NCI-H187 (cell line): ENCODE measurements at regions not wholly inside any gene's neighbourhood (a gene's known extent, or its start where the extent isn't known, plus 50 kb on each side); places are given as distances from the start of the nearest gene placed in this dataset.

ENCODE experiments used
- DNase-seq, 2 experiments: peaks; one replicate each; lab custom pipeline; 2025; lab: John Stamatoyannopoulos, UW

DNA sequence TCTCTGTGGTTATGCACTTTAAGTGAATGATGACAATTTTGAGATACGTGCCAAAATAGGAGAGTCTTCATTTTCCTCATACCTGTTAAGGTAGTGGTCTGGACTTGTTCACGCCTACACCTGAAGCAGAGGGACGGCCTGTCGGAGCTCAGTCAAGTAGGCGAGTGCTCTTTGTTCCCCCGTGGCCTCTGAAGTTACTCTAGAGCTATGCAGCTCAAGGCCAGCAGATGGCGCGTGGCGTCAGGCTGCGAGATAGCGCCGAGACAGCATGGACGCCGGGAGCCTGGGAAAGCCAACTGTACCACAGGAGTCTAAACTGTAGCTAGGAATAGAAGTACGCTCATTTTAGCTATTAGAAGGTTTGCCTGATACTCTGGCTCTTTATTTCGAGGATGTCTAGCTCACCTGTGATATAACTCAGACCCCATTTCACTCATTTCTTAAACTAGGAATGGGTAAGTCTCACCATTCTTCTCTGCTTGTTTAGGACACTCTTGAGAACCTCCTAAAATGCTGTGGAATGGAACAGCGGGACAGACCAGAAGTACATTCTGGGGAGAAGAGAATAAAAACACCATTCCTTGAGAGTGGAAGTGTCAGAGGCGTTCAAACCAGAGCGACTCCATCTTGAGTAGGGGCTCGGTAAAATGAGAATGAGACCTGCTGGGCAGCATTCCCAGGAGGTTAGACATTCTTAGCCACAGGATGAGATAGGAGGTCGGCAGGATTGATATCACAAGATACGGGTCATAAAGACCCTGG, 267.4 kb upstream of the HMGA2 start:
- peak in 1 of 2 experiments; percentile 14 for DNase-seq

DNA sequence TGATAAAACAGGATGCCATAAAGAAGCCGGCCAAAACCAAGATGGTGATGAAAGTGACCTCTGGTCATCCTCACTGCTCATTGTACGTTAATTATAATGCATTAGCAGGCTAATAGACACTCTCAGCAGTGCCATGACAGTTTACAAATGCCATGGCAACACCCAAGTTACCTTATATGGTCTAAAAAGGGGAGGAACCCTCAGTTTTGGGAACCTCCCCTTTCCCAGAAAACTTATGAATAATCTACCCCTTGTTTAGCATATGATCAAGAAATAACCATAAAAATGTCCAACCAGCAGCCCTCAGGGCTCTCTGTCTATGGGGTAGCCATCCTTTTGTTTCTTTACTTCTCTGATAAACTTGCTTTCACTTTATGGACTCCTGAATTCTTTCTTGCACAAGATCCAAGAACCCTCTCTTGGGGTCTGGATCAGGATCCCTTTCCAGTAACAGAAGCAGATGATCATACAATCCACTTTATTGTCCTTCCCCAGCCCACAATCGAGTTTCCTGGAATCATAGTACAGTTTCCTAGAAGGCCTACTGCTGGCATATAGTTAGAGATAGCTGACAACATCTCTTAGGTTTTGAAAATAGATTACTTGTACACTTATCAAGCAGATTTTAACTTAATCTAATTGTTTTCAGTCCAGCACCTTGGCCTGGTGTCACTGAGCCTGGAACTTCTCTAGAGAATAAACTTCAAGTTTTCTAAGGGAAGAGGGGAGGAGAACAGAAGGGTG, 266.7 kb upstream of the HMGA2 start:
- DNase-seq = no peak

DNA sequence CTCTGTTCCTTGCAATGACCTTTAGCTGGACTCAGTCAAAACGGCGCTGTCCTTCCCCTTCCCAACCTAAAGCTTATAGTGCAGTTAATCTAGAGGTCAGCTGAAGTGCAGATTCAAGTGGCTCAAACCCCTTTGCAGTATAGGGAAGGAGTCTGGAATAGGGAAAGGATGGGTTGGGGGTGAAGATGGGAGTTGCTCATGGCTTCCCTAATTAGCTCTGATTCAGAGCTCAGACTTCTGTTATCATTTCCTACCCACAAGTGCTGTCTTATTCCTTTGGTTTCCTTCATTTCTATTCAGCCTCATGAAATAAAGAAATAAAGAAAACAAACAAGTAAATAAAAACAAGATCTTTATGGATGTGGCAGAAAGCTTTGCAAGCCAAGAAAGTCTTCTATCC, 264.0 kb upstream of the HMGA2 start:
- no peak for DNase-seq

DNA sequence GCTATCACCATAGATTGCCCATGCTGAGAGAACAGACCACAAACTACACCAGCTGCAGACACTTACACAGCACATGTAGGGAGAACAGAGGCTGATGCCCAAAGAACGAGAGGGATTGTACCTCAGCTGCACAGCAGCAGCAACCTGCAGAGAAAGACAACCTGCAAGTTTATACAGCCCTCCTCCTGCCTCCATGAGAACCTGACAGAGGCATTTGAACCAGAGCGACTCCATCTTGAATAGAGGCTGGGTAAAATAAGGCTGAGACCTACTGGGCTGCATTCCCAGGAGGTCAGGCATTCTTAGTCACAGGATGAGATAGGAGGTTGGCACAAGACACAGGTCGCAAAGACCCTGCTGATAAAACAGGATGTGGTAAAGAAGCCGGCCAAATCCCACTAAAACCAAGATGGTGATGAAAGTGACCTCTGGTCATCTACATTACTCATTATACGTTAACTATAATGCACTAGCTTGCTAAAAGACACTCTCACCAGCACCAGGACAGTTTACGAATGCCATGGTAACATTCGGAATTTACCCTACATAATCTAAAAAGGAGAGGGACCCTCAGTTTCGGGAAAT, 262.4 kb upstream of the HMGA2 start:
- DNase-seq = no peak

- no peak for DNase-seq
Observed at GRCh38 chr12:65565601-65566560, 258.4 kb upstream of the HMGA2 start.

DNA sequence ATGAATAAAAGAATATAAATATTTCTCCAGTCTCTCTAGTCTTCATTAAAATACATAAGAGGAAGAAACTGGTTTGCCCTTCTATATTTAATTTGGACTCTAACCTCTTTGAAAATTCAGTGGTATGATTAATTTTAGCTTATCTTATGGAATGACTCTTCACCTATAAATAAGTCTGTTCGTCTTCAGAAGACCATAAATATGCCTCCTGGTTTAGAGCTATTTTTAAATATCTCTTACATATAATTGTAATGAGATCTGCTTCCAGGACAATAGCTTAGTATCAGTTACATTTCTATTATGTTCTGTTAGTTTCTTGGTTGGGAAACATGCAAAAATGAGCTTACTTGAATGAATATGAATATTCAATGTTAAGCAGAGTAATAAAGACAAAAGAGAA, 257.5 kb upstream of the HMGA2 start:
- DNase-seq = no peak

- no peak for DNase-seq
Observed at GRCh38 chr12:65567820-65568219, 256.5 kb upstream of the HMGA2 start.

- no peak for DNase-seq
Observed at GRCh38 chr12:65568517-65568916, 255.8 kb upstream of the HMGA2 start.

GRCh38 chr12:65570451-65571130, 253.7 kb upstream of the HMGA2 start:
- DNase-seq = no peak

- DNase-seq = no peak
Observed at GRCh38 chr12:65574867-65575266, 249.4 kb upstream of the HMGA2 start.

GRCh38 chr12:65584016-65584415, 240.3 kb upstream of the HMGA2 start:
- DNase-seq = no peak

DNA sequence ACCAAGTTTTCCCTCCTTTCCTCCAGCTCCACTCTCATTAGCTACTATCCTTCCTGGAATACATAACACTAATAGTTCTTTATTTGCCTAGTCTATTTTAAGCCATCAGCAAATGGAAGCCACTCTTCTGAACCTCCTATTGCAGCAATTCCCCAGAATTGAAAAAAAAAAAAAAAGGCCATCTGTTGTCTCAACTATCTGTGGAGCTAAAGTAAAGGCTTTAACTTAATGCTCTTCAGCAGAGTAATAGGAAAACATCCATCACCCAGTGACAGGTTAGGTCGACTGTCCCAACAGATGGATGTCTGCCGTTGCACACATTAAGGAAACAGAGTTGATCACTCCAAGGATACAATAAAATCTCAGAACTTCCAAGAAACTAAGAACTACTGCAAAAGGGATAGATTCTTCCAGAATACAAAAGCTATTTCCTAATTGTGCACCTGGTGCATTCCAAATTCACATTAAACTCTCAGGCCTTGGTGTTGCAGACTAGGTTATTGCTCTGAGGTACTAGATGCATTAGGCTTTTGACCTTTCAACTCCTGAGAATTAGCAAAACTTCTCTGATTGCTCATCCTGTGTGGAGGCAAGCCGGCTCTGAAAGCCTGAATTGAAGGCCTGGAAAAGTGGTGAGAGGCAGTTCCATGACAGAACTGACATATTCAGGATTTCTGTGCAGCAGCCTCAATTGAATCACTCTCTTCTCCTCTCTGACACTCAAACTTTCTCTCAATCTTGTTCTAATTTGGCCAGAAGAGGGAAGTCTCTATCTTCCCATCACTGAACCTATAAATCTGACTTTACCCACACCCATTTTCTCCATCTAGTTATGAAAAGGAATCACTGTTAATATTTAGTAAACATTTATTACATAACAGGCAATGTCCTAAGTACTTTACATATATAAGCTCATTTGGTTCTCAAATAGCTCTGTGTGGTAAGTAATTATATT, 238.4 kb upstream of the HMGA2 start:
- DNase-seq = no peak

- DNase-seq = no peak
Observed at GRCh38 chr12:65586796-65587195, 237.5 kb upstream of the HMGA2 start.

- DNase-seq = no peak
Observed at GRCh38 chr12:65590318-65590717, 234.0 kb upstream of the HMGA2 start.

DNA sequence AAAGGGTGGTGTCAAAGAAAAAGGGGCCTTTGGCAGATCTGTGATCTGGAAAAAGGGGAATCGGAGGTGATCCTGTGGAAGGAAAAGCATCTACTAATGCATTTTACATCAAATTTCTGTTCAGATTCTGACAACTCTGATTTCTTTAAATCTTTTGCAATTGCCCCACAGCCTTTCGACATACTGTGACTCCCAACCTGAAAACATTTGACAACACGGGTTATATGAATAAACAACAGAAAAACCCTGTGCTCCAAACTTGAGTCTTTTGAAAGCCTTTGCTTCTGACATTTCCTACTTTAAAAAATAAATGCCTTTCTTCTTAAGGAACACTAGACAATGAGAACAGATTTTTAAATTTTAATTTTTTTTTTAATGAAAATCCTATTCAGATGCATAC, 231.9 kb upstream of the HMGA2 start:
- no peak for DNase-seq

- DNase-seq = no peak
Observed at GRCh38 chr12:65593239-65593701, 231.0 kb upstream of the HMGA2 start.

DNA sequence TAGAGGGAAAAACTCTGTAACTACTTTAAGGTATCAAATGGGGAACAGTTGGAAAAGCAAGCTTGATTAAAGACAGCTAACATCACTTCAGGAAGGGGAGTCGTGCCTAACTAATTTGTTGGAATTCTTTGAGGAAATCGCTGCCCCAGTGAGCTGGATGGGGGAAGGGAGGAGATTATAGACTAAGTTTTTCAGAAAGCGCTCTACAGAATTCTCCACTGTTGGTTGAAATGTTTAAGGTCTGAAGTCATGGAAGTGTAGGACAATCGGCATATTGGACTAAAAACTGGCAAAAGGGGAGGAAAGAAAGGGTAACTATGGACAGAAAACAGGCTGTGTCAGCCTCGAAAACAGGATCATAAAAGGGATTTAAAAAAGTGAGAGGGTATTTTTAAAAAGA, 229.9 kb upstream of the HMGA2 start:
- DNase-seq = no peak

GRCh38 chr12:65595016-65595560, 229.2 kb upstream of the HMGA2 start:
- no peak for DNase-seq

GRCh38 chr12:65596514-65597091, 227.7 kb upstream of the HMGA2 start:
- DNase-seq = no peak
